HepG2 (cell line): ENCODE measurements at regions not wholly inside any gene's neighbourhood (a gene's known extent, or its start where the extent isn't known, plus 50 kb on each side); places are given as distances from the start of the nearest gene placed in this dataset.
"Not testable (repeated sequence)": the region's sequence is repeated elsewhere in the genome, so short reads cannot be mapped to it uniquely, and the experiment has no call there.

Experiments used
- ATAC-seq: fragments of 200-7000 bp; cut with Tn5 transposase; 3 replicates; pipeline ENCODE4 v1.9.1; 2020; ENCODE audit warnings: mild to moderate bottlenecking, moderate library complexity
- BruUV-seq: library from RNA; stranded (reverse); fragments of 400-500 nt; replicated peaks from 2 replicates; lab custom pipeline; 2021; lab: Mats Ljungman, UMichigan
- CTCF ChIA-PET: fragments of 300-600 bp; formaldehyde crosslinking; extraction: SDS; loops from one replicate; lab custom pipeline; 2021; ENCODE audit warnings: low total read pairs, inconsistent platforms, low intra/inter-chr PET ratio; lab: Yijun Ruan, JAX
- POLR2A ChIA-PET: fragments of 350-600 bp; sonication (Branson Sonifier 250); formaldehyde crosslinking; loops from one replicate; lab custom pipeline; 2020; ENCODE audit warnings: antibody characterized with exemption, inconsistent platforms; lab: Yijun Ruan, JAX
- DNase-seq: peaks from one replicate; pipeline ENCODE4 v3.0.0-alpha.2; 2015; ENCODE audit warnings: low spot score
- FAIRE-seq: peaks from 3 replicates; lab custom pipeline; 2011; peaks lifted over from hg19 to GRCh38; lab: Jason Lieb, UNC
- H2AFZ ChIP-seq: one replicate; pipeline ENCODE4 v1.6.1; 2011; ENCODE audit warnings: low read length, inconsistent platforms
- H3K27ac ChIP-seq: fragments of 300-600 bp; 3 replicates; pipeline ENCODE4 v1.8.0; 2011; ENCODE audit warnings: mixed run types, mild to moderate bottlenecking, mixed read lengths, low read length, inconsistent platforms; ENCODE audit not compliant: insufficient read depth; ENCODE audit errors: extremely low read length
- H3K27me3 ChIP-seq, 2 experiments: fragments of 200-600 bp in 1 of 2; 2 replicates in 1 of 2; 3 replicates in 1 of 2; pipeline versions ENCODE4 v1.6.0 to v1.8.0; 2011; ENCODE audit warnings: low read length in 2 of 2, mild to moderate bottlenecking in 2 of 2, moderate library complexity in 2 of 2, inconsistent platforms in 1 of 2; ENCODE audit not compliant: insufficient read depth in 2 of 2, control insufficient read depth in 1 of 2
- H3K36me3 ChIP-seq, 2 experiments: fragments of 200-600 bp in 1 of 2; replicated peaks in 1 of 2; 2 replicates in 1 of 2; 3 replicates in 1 of 2; pipeline versions ENCODE4 v1.5.1 to v1.8.0; 2011; ENCODE audit warnings: low read length in 2 of 2, inconsistent platforms in 1 of 2; ENCODE audit not compliant: insufficient read depth in 2 of 2, control insufficient read depth in 1 of 2
- H3K4me1 ChIP-seq: 2 replicates; pipeline ENCODE4 v1.5.1; 2012; ENCODE audit warnings: low read length, inconsistent platforms; ENCODE audit not compliant: insufficient read depth
- H3K4me2 ChIP-seq: 2 replicates; pipeline ENCODE4 v1.6.0; 2011; ENCODE audit warnings: low read depth, low read length, inconsistent platforms
- H3K4me3 ChIP-seq, 3 experiments: fragments of 200-600 bp in 1 of 3; sonication (generic), shearing (Covaris generic) in 1 of 3; replicated peaks in 1 of 3; 2 replicates each; pipeline ENCODE4 v1.5.1; 2011 to 2016; ENCODE audit warnings: low read length in 3 of 3, inconsistent platforms in 2 of 3, low read depth in 2 of 3, mild to moderate bottlenecking in 2 of 3, control low read depth in 1 of 3, mixed read lengths in 1 of 3; ENCODE audit not compliant: insufficient read depth in 1 of 3
- H3K79me2 ChIP-seq: one replicate; pipeline ENCODE4 v1.6.1; 2011; ENCODE audit warnings: low read length, inconsistent platforms; ENCODE audit not compliant: insufficient read depth
- H3K9ac ChIP-seq: 2 replicates; pipeline ENCODE4 v1.6.0; 2011; ENCODE audit warnings: mild to moderate bottlenecking, low read depth, low read length, inconsistent platforms; ENCODE audit not compliant: insufficient read depth
- H3K9me3 ChIP-seq: 2 replicates; pipeline ENCODE4 v1.5.1; 2012; ENCODE audit warnings: mild to moderate bottlenecking, low read length
- H4K20me1 ChIP-seq: 2 replicates; pipeline ENCODE4 v1.6.0; 2011; ENCODE audit warnings: inconsistent platforms, mild to moderate bottlenecking, low read length, moderate library complexity; ENCODE audit not compliant: insufficient read depth
- HNRNPLL ChIP-seq: fragments of 200-400 bp; formaldehyde crosslinking; IDR thresholded peaks from 2 replicates; pipeline ENCODE4 v1.6.1; 2017; ENCODE audit warnings: mild to moderate bottlenecking, low read depth, low read length; ENCODE audit not compliant: poor library complexity, severe bottlenecking
- ISX ChIP-seq: sonication (generic); formaldehyde crosslinking; conservative IDR thresholded peaks from 2 replicates; pipeline ENCODE4 v1.5.0; 2020; ENCODE audit warnings: missing genetic modification reagents
- KDM5A ChIP-seq: fragments of 200-600 bp; sonication (generic); IDR thresholded peaks from 2 replicates; pipeline ENCODE4 v1.7.0; 2018; ENCODE audit warnings: antibody characterized with exemption, mild to moderate bottlenecking, low read length, borderline replicate concordance
- ZKSCAN5 ChIP-seq: sonication (generic); formaldehyde crosslinking; IDR thresholded peaks from 2 replicates; pipeline ENCODE4 v1.5.1; 2020; ENCODE audit warnings: mild to moderate bottlenecking, missing genetic modification reagents
- ZNF138 ChIP-seq: sonication (generic); formaldehyde crosslinking; IDR thresholded peaks from 2 replicates; pipeline ENCODE4 v1.5.0; 2020; ENCODE audit warnings: mild to moderate bottlenecking, low read depth, missing genetic modification reagents
- ZNF44 ChIP-seq: sonication (generic); formaldehyde crosslinking; IDR thresholded peaks from 2 replicates; pipeline ENCODE4 v1.5.1; 2020; ENCODE audit warnings: mild to moderate bottlenecking, missing genetic modification reagents
- WGBS: methylation state at CpG from one replicate; pipeline ENCODE4 v1.1.6; 2017; ENCODE audit warnings: low lambda C conversion rate; 5-methylcytosine and 5-hydroxymethylcytosine counted together
- in situ Hi-C: cut with HindIII; loops from 2 replicates; pipeline ENCODE4 v1.10.0; 2017; ENCODE audit warnings: low pct_unique_long_range_greater_than_20kb; ENCODE audit not compliant: extremely low pct_ligation_motif_present
- intact Hi-C: fragments of 100-400 bp; cut with micrococcal nuclease; formaldehyde crosslinking; loops from one replicate; pipeline ENCODE4 v1.10.0; 2022; ENCODE audit not compliant: unreplicated experiment
- TF ChIP-seq, protein P1 (sequence below): sonication (generic); formaldehyde crosslinking; conservative IDR thresholded peaks from 2 replicates; pipeline ENCODE4 v1.5.0; 2020; ENCODE audit warnings: missing genetic modification reagents

DNA sequence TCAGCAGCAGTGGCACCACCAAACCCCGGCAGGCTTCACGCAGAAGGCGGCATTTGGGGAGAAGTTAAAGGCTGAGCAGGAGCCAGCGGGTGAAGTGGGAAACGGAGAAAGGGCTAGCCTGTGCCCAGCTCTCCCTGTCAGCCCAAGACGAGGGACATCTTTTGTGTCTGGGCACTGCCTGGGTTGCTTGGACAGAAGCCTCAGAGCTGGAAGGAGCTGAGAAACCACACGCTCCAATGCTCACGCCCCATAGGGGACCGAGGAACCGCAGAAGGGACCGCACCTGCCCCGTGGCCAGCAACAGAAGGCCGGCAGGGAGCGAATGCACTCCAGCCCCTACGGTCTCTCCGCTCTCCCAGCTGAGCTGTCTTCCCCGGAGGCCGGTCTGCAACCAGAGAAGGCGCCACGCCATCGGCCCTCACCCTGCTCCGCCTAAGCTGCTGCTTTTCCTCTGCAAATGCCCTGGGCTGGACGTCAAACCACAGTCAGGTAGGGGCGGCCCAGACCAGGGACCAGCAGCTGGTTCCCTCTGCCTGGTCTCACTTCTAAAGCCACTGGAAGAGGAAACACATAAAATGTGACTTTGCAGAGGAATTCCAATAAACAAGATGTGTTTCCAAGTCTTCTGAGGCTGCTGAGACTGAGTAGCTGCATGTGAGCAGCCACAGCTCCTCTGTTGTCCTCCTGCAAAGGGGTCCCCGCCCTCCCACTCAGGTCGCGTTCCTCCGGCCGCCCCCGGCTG lies 182.4 kb upstream of the ZNF469 start:
- H3K9me3 ChIP-seq, intact Hi-C loops, H3K4me2 ChIP-seq, in situ Hi-C loops, H3K9ac ChIP-seq, H3K4me3 ChIP-seq, FAIRE-seq, DNase-seq, BruUV-seq, H3K4me1 ChIP-seq, H3K36me3 ChIP-seq, ATAC-seq, CTCF ChIA-PET, H2AFZ ChIP-seq, POLR2A ChIA-PET, H3K27ac ChIP-seq, H3K79me2 ChIP-seq, H4K20me1 ChIP-seq: not testable (repeated sequence)
- WGBS, result 42% methylated on average over 24 of the region's 30 CpGs
- H3K27me3 ChIP-seq, result peaks cover 16 to 74% of the 10 kb centered on the region in 2 experiments

DNA sequence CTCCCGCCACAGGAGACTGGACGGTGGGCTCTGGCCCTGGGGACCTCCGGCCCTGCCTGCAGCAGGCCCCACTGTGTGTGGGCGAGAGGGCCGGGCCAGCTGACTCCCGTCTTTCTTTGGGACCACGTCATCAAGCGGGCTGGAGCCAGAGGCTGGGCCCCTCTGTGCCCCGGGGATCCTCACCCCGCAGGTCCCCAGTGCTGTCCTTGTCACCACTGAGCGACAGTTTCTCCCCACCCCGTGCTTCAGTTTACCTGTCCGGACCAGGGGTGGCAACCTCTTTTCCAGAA lies 181.9 kb upstream of the ZNF469 start:
- ATAC-seq, result no peak
- no peak for DNase-seq
- ChIA-PET CTCF (no interaction called here), POLR2A (no interaction called here)
- no peak overlapping the region for H3K9ac ChIP-seq
- WGBS, result 51% methylated on average over 6 of the region's 13 CpGs
- no peaks in the 10 kb centered on the region for H4K20me1 ChIP-seq
- TF ChIP-seq, protein P1, sequence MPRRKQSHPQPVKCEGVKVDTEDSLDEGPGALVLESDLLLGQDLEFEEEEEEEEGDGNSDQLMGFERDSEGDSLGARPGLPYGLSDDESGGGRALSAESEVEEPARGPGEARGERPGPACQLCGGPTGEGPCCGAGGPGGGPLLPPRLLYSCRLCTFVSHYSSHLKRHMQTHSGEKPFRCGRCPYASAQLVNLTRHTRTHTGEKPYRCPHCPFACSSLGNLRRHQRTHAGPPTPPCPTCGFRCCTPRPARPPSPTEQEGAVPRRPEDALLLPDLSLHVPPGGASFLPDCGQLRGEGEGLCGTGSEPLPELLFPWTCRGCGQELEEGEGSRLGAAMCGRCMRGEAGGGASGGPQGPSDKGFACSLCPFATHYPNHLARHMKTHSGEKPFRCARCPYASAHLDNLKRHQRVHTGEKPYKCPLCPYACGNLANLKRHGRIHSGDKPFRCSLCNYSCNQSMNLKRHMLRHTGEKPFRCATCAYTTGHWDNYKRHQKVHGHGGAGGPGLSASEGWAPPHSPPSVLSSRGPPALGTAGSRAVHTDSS (CRISPR knock-in tag), result no peak
- no peak for TF ChIP-seq ZNF138 (CRISPR knock-in tag)
- no peak for TF ChIP-seq ZKSCAN5 (CRISPR knock-in tag)
- TF ChIP-seq HNRNPLL, result no peak
- TF ChIP-seq ISX (CRISPR knock-in tag), result no peak
- no peak for TF ChIP-seq KDM5A
- TF ChIP-seq ZNF44 (CRISPR knock-in tag), result no peak
- no peaks in the 10 kb centered on the region for H3K36me3 ChIP-seq
- no peak for FAIRE-seq
- no peak overlapping the region for H3K27ac ChIP-seq
- BruUV-seq, result no TSS peak
- intact Hi-C loops, result no loop called here
- no peak overlapping the region for H3K4me2 ChIP-seq
- H2AFZ ChIP-seq, result no peak overlapping the region
- peaks cover 16 to 73% of the 10 kb centered on the region in 2 experiments for H3K27me3 ChIP-seq
- no peaks in the 10 kb centered on the region for H3K9me3 ChIP-seq
- in situ Hi-C loops, result no loop called here
- H3K4me1 ChIP-seq, result no peaks in the 10 kb centered on the region
- H3K4me3 ChIP-seq, result no peak overlapping the region
- no peaks in the 10 kb centered on the region for H3K79me2 ChIP-seq

DNA sequence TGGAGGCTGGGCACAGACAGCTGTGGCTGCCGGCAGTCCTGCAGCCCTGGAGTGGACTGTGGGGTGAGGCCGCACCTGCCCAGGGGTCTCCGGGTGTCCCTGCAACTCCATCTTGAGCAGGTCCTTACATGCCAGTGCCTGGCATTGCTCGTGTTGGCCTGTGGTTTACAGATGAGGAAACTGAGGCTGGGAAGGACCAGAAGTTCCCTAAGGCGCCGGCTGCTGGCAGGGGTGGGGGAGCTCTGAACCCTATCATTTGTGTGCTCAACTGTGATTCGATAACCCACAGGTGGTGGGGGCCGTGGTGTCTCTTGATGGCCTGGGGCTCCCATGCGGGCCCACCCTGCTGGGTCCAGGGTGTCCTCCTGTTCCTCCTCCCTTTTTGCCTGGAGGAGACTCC lies 181.1 kb upstream of the ZNF469 start:
- H3K4me2 ChIP-seq, CTCF ChIA-PET, H3K36me3 ChIP-seq, ATAC-seq, H3K9me3 ChIP-seq, FAIRE-seq, POLR2A ChIA-PET, H3K9ac ChIP-seq, in situ Hi-C loops, H3K4me1 ChIP-seq, H3K79me2 ChIP-seq, DNase-seq, H2AFZ ChIP-seq, H3K4me3 ChIP-seq, intact Hi-C loops, H3K27ac ChIP-seq, BruUV-seq, H4K20me1 ChIP-seq: not testable (repeated sequence)
- WGBS, result 58% methylated on average over 9 of the region's 9 CpGs
- peaks cover 12 to 65% of the 10 kb centered on the region in 2 experiments for H3K27me3 ChIP-seq
